Naive B cell (primary cell): ENCODE measurements at regions not wholly inside any gene's neighbourhood (a gene's known extent, or its start where the extent isn't known, plus 50 kb on each side); places are given as distances from the start of the nearest gene placed in this dataset.

Experiments used
- ATAC-seq, 2 donors: fragments of 150-1000 bp; cut with Tn5 transposase; 2 replicates each; pipeline ENCODE4 v1.10.0; 2021; ENCODE audit warnings: low read depth in 2 of 2, mild to moderate bottlenecking in 2 of 2, moderate library complexity in 2 of 2
- DNase-seq: peaks from one replicate; pipeline ENCODE4 v3.0.0; 2022
- H3K27ac Mint-ChIP-seq, 6 donors: one replicate each; pipeline ENCODE4 v1.8.0; 2020 to 2022; ENCODE audit warnings: mild to moderate bottlenecking in 6 of 6, mixed read lengths in 6 of 6, moderate library complexity in 5 of 6, inconsistent platforms in 2 of 6
- H3K27me3 Mint-ChIP-seq, 3 donors: one replicate each; pipeline ENCODE4 v1.8.0; 2021 to 2022; ENCODE audit warnings: mixed read lengths in 3 of 3, mild to moderate bottlenecking in 1 of 3
- H3K36me3 Mint-ChIP-seq, 2 donors: one replicate each; pipeline ENCODE4 v1.8.0; 2020 to 2022; ENCODE audit warnings: mixed read lengths in 2 of 2, inconsistent platforms in 1 of 2, mild to moderate bottlenecking in 1 of 2
- H3K4me1 Mint-ChIP-seq, 3 donors: one replicate each; pipeline ENCODE4 v1.8.0; 2020 to 2022; ENCODE audit warnings: mixed read lengths in 3 of 3, inconsistent platforms in 1 of 3, mild to moderate bottlenecking in 1 of 3, moderate library complexity in 1 of 3
- H3K4me3 Mint-ChIP-seq, 8 donors: one replicate each; pipeline ENCODE4 v1.8.0; 2020 to 2022; ENCODE audit warnings: mild to moderate bottlenecking in 8 of 8, mixed read lengths in 8 of 8, moderate library complexity in 8 of 8, inconsistent platforms in 2 of 8
- H3K9me3 Mint-ChIP-seq, 7 donors: one replicate each; pipeline ENCODE4 v1.8.0; 2020 to 2022; ENCODE audit warnings: mixed read lengths in 7 of 7, mild to moderate bottlenecking in 5 of 7, inconsistent platforms in 2 of 7, moderate library complexity in 1 of 7

- Mint-ChIP-seq H3K27ac (no peak overlapping the region), H3K4me1 (no peaks in the 10 kb centered on the region), H3K36me3 (no peaks in the 10 kb centered on the region), H3K27me3 (peaks cover 0 to 4% (median 0%) of the 10 kb centered on the region in 3 donors), H3K4me3 (no peak overlapping the region), H3K9me3 (peaks cover 0 to 7% (median 2%) of the 10 kb centered on the region in 7 donors)
- ATAC-seq (no peak), DNase-seq (no peak)
Measured at GRCh38 chr13:37360556-37360955, 238.0 kb downstream of the POSTN start.

GRCh38 chr13:37357548-37357947 is 241.0 kb downstream of the POSTN start:
- Mint-ChIP-seq H3K4me3 (no peak overlapping the region), H3K27me3 (peaks cover 0 to 4% (median 0%) of the 10 kb centered on the region in 3 donors), H3K36me3 (no peaks in the 10 kb centered on the region), H3K27ac (no peak overlapping the region), H3K4me1 (no peaks in the 10 kb centered on the region), H3K9me3 (peaks cover 0 to 6% (median 0%) of the 10 kb centered on the region in 7 donors)
- ATAC-seq (no peak), DNase-seq (no peak)

- H3K36me3 Mint-ChIP-seq, result no peaks in the 10 kb centered on the region
- H3K9me3 Mint-ChIP-seq, result peaks cover 0 to 5% (median 0%) of the 10 kb centered on the region in 7 donors
- H3K27ac Mint-ChIP-seq, result no peak overlapping the region
- no peaks in the 10 kb centered on the region for H3K4me1 Mint-ChIP-seq
- H3K4me3 Mint-ChIP-seq, result no peak overlapping the region
- ATAC-seq (no peak), DNase-seq (no peak)
- H3K27me3 Mint-ChIP-seq, result no peaks in the 10 kb centered on the region
Measured at GRCh38 chr13:37353911-37354310, 244.7 kb downstream of the POSTN start.

GRCh38 chr13:37351211-37351610 is 245.7 kb upstream of the CSNK1A1L start:
- Mint-ChIP-seq H3K27me3 (no peaks in the 10 kb centered on the region), H3K4me3 (no peak overlapping the region), H3K27ac (no peak overlapping the region), H3K4me1 (no peaks in the 10 kb centered on the region), H3K36me3 (no peaks in the 10 kb centered on the region), H3K9me3 (peaks cover 0 to 7% (median 0%) of the 10 kb centered on the region in 7 donors)
- DNase-seq (no peak), ATAC-seq (no peak)

- DNase-seq, result no peak
- Mint-ChIP-seq H3K4me1 (no peaks in the 10 kb centered on the region), H3K27ac (no peak overlapping the region), H3K27me3 (no peaks in the 10 kb centered on the region), H3K9me3 (peaks cover 0 to 7% (median 0%) of the 10 kb centered on the region in 7 donors), H3K4me3 (no peak overlapping the region), H3K36me3 (no peaks in the 10 kb centered on the region)
- no peak for ATAC-seq
Measured at GRCh38 chr13:37349916-37350315, 244.5 kb upstream of the CSNK1A1L start.

- no peak overlapping the region for H3K4me3 Mint-ChIP-seq
- peaks cover 0 to 7% (median 0%) of the 10 kb centered on the region in 7 donors for H3K9me3 Mint-ChIP-seq
- DNase-seq (no peak), ATAC-seq (no peak)
- H3K36me3 Mint-ChIP-seq, result no peaks in the 10 kb centered on the region
- H3K27ac Mint-ChIP-seq, result no peak overlapping the region
- no peaks in the 10 kb centered on the region for H3K27me3 Mint-ChIP-seq
- no peaks in the 10 kb centered on the region for H3K4me1 Mint-ChIP-seq
Measured at GRCh38 chr13:37348916-37349643, 243.6 kb upstream of the CSNK1A1L start.

- Mint-ChIP-seq H3K27me3 (no peaks in the 10 kb centered on the region), H3K27ac (no peak overlapping the region), H3K4me3 (no peak overlapping the region), H3K9me3 (peaks cover 0 to 7% (median 0%) of the 10 kb centered on the region in 7 donors), H3K36me3 (no peaks in the 10 kb centered on the region), H3K4me1 (no peaks in the 10 kb centered on the region)
- ATAC-seq (no peak), DNase-seq (no peak)
Measured at GRCh38 chr13:37345869-37346268, 240.4 kb upstream of the CSNK1A1L start.

GRCh38 chr13:37345391-37345790 is 239.9 kb upstream of the CSNK1A1L start:
- Mint-ChIP-seq H3K4me1 (no peaks in the 10 kb centered on the region), H3K9me3 (peaks cover 0 to 7% (median 0%) of the 10 kb centered on the region in 7 donors), H3K27ac (no peak overlapping the region), H3K4me3 (no peak overlapping the region), H3K36me3 (no peaks in the 10 kb centered on the region), H3K27me3 (no peaks in the 10 kb centered on the region)
- DNase-seq (no peak), ATAC-seq (no peak)

- DNase-seq, result no peak
- Mint-ChIP-seq H3K4me1 (no peaks in the 10 kb centered on the region), H3K36me3 (no peaks in the 10 kb centered on the region), H3K27me3 (no peaks in the 10 kb centered on the region), H3K9me3 (peaks cover 0 to 7% (median 0%) of the 10 kb centered on the region in 7 donors), H3K27ac (no peak overlapping the region), H3K4me3 (no peak overlapping the region)
- no peak for ATAC-seq
Measured at GRCh38 chr13:37344056-37344455, 238.6 kb upstream of the CSNK1A1L start.

GRCh38 chr13:37342205-37342604 is 236.7 kb upstream of the CSNK1A1L start:
- Mint-ChIP-seq H3K27me3 (no peaks in the 10 kb centered on the region), H3K27ac (no peak overlapping the region), H3K4me3 (no peak overlapping the region), H3K9me3 (peaks cover 0 to 3% (median 0%) of the 10 kb centered on the region in 7 donors), H3K36me3 (no peaks in the 10 kb centered on the region), H3K4me1 (no peaks in the 10 kb centered on the region)
- DNase-seq (no peak), ATAC-seq (no peak)

- no peaks in the 10 kb centered on the region for H3K4me1 Mint-ChIP-seq
- H3K27ac Mint-ChIP-seq, result no peak overlapping the region
- H3K27me3 Mint-ChIP-seq, result no peaks in the 10 kb centered on the region
- no peak for DNase-seq
- H3K36me3 Mint-ChIP-seq, result no peaks in the 10 kb centered on the region
- ATAC-seq, result no peak
- peaks cover 0 to 2% (median 0%) of the 10 kb centered on the region in 7 donors for H3K9me3 Mint-ChIP-seq
- no peak overlapping the region for H3K4me3 Mint-ChIP-seq
Measured at GRCh38 chr13:37340901-37341670, 235.6 kb upstream of the CSNK1A1L start.

GRCh38 chr13:37339386-37339735 is 233.9 kb upstream of the CSNK1A1L start:
- H3K27ac Mint-ChIP-seq, result no peak overlapping the region
- peaks cover 0 to 4% (median 0%) of the 10 kb centered on the region in 7 donors for H3K9me3 Mint-ChIP-seq
- no peak overlapping the region for H3K4me3 Mint-ChIP-seq
- DNase-seq, result no peak
- H3K4me1 Mint-ChIP-seq, result no peaks in the 10 kb centered on the region
- no peaks in the 10 kb centered on the region for H3K27me3 Mint-ChIP-seq
- H3K36me3 Mint-ChIP-seq, result no peaks in the 10 kb centered on the region
- ATAC-seq, result no peak

GRCh38 chr13:37338726-37339385 is 233.4 kb upstream of the CSNK1A1L start:
- Mint-ChIP-seq H3K27ac (no peak overlapping the region), H3K27me3 (no peaks in the 10 kb centered on the region), H3K36me3 (no peaks in the 10 kb centered on the region), H3K9me3 (peaks cover 0 to 4% (median 0%) of the 10 kb centered on the region in 7 donors), H3K4me1 (no peaks in the 10 kb centered on the region), H3K4me3 (no peak overlapping the region)
- no peak for ATAC-seq
- DNase-seq, result no peak

GRCh38 chr13:37326334-37326733 is 220.9 kb upstream of the CSNK1A1L start:
- no peaks in the 10 kb centered on the region for H3K36me3 Mint-ChIP-seq
- no peak overlapping the region for H3K4me3 Mint-ChIP-seq
- ATAC-seq (no peak), DNase-seq (no peak)
- no peak overlapping the region for H3K27ac Mint-ChIP-seq
- no peaks in the 10 kb centered on the region for H3K27me3 Mint-ChIP-seq
- peaks cover 1 to 15% (median 9%) of the 10 kb centered on the region in 7 donors for H3K9me3 Mint-ChIP-seq
- no peaks in the 10 kb centered on the region for H3K4me1 Mint-ChIP-seq
